ENCODE measurements at regions not wholly inside any gene's neighbourhood (a gene's known extent, or its start where the extent isn't known, plus 50 kb on each side); places are given as distances from the start of the nearest gene placed in this dataset.

GRCh38 chr7:68613897-68614296 lies 984.4 kb upstream of the AUTS2 start:
- TF ChIP-seq CTCF (IDR thresholded peaks at IDR 0.05; ENCODE audit: low read depth, low read length, missing input control) (no peak), SP1 (IDR thresholded peaks at IDR 0.05) (no peak), REST (IDR thresholded peaks at IDR 0.05) (no peak), MAX (IDR thresholded peaks at IDR 0.05) (no peak), EGR1 (IDR thresholded peaks at IDR 0.05; ENCODE audit: low read depth in 2 of 2) (no peak)
